ENCODE measurements at regions not wholly inside any gene's neighbourhood (a gene's known extent, or its start where the extent isn't known, plus 50 kb on each side); places are given as distances from the start of the nearest gene placed in this dataset.
A peak's percentile ranks its signal among the peaks of the same experiment; 100 is the strongest.

DNA sequence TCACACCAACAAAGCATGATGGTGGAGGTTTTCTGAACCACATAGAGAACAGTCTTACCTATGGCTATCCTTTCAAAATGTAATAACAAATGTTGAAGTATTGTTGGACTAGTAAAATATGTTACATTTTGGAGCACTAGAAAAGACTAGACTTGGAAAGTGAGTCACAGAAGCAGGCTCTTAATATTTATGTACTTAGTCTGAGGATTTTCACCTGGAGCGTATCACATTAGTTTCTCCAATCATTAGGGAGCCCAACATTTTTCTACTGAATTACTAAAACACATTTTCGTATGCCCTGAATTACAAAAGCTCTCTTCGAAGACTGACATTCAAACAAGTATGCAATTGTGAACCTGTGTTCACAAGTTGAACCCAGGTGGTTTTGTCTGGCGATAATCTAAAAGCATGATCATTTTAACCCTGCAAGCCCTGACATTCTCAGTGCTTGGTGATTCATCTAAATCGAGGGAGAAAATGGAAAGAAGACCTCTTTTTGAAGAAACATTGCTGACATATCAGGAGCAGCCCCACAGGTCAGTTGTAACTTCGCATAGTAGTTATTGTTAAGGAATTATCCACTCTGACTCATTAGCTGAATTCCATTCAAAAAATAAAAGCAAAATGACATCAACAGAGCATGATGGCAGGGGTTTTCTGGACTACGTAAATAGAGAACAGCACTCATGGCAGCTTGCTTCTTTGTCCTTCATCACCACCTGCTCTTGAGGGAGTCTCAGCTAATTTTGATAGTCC is 679.8 kb upstream of the NECTIN3 start:
- H3K4me3 ChIP-seq (ENCODE audit: insufficient read depth in 1 of 2, low read depth in 1 of 2, low read length in 2 of 2) = no peak overlapping the region
- no peak overlapping the region for H4K91ac ChIP-seq (ENCODE audit: low read length)
- no peaks in the 10 kb centered on the region for H3K27me3 ChIP-seq (ENCODE audit: control insufficient read depth in 1 of 2, insufficient read depth in 1 of 2, low read length in 2 of 2)
- no peaks in the 10 kb centered on the region for H3K36me3 ChIP-seq (ENCODE audit: control insufficient read depth in 1 of 2, insufficient read depth in 2 of 2, low read depth in 1 of 2, low read length in 2 of 2)
- H2AFZ ChIP-seq (ENCODE audit: low read depth, low read length) = no peak overlapping the region
- no peak overlapping the region for H2BK120ac ChIP-seq (ENCODE audit: low read depth, low read length)
- DNase-seq = peak; percentile 5
- no peaks in the 10 kb centered on the region for H3K4me1 ChIP-seq (ENCODE audit: control insufficient read depth, insufficient read depth, low read depth, low read length)
- H2BK15ac ChIP-seq (ENCODE audit: low read depth, poor library complexity, severe bottlenecking) = no peak overlapping the region
- H3K4me2 ChIP-seq (ENCODE audit: low read length, poor library complexity, severe bottlenecking) = no peak overlapping the region
- no peak overlapping the region for H2BK5ac ChIP-seq (ENCODE audit: low read depth, low read length, poor library complexity, severe bottlenecking)
- no peak overlapping the region for H3K27ac ChIP-seq (ENCODE audit: low read length, poor library complexity, severe bottlenecking)
- no peaks in the 10 kb centered on the region for H3K79me1 ChIP-seq (replicated peaks; ENCODE audit: low read length, poor library complexity, severe bottlenecking)
- H3K9me3 ChIP-seq (ENCODE audit: control insufficient read depth, low read length) = no peaks in the 10 kb centered on the region
- H3K9ac ChIP-seq (ENCODE audit: low read length) = no peak overlapping the region
- no peak overlapping the region for H2AK5ac ChIP-seq (ENCODE audit: low read length, severe bottlenecking)
- H2BK12ac ChIP-seq (ENCODE audit: low read length in 2 of 2) = no peak overlapping the region
- 96% methylated on average over 5 of the region's 7 CpGs for WGBS
- H3K14ac ChIP-seq (ENCODE audit: low read length in 2 of 2) = peak overlapping the region in 1 of 2 experiments; percentile 4
- H3K4ac ChIP-seq (ENCODE audit: low read depth in 1 of 2, low read length in 2 of 2) = no peak overlapping the region
- H3K23ac ChIP-seq (ENCODE audit: low read length in 2 of 2) = no peak overlapping the region
- H4K8ac ChIP-seq (ENCODE audit: low read length) = no peak overlapping the region
- no peak overlapping the region for H3K18ac ChIP-seq (ENCODE audit: low read depth in 1 of 2, low read length in 2 of 2)

DNA sequence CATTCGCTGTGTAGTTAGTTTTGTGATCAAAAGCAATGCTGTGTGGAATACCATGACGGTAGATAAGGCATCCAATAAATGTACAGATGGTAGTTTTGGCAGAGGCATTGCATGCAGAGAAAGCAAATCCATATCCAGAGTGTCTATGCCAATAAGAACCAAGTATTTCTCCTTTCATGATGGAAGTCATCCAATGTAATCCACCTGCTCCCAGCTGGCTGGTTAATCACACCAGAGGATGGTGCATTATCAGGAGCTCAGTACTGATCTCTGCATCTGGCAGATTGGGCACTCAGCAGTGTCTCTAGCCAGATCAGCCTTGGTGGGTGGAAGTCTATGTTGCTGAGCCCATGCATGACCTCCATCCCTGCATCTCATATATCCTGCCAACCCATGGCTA is 677.7 kb upstream of the NECTIN3 start:
- H2BK120ac ChIP-seq (ENCODE audit: low read depth, low read length) = no peak overlapping the region
- H2AFZ ChIP-seq (ENCODE audit: low read depth, low read length) = no peak overlapping the region
- H2BK15ac ChIP-seq (ENCODE audit: low read depth, poor library complexity, severe bottlenecking) = no peak overlapping the region
- no peaks in the 10 kb centered on the region for H3K27me3 ChIP-seq (ENCODE audit: control insufficient read depth in 1 of 2, insufficient read depth in 1 of 2, low read length in 2 of 2)
- no peak overlapping the region for H3K18ac ChIP-seq (ENCODE audit: low read depth in 1 of 2, low read length in 2 of 2)
- H2BK12ac ChIP-seq (ENCODE audit: low read length in 2 of 2) = no peak overlapping the region
- no peaks in the 10 kb centered on the region for H3K9me3 ChIP-seq (ENCODE audit: control insufficient read depth, low read length)
- H3K4me1 ChIP-seq (ENCODE audit: control insufficient read depth, insufficient read depth, low read depth, low read length) = no peaks in the 10 kb centered on the region
- no peak for DNase-seq
- no peak overlapping the region for H3K4me3 ChIP-seq (ENCODE audit: insufficient read depth in 1 of 2, low read depth in 1 of 2, low read length in 2 of 2)
- H3K4me2 ChIP-seq (ENCODE audit: low read length, poor library complexity, severe bottlenecking) = no peak overlapping the region
- no peak overlapping the region for H2AK5ac ChIP-seq (ENCODE audit: low read length, severe bottlenecking)
- H4K8ac ChIP-seq (ENCODE audit: low read length) = no peak overlapping the region
- 69% methylated on average over 2 of the region's 2 CpGs for WGBS
- H3K79me1 ChIP-seq (replicated peaks; ENCODE audit: low read length, poor library complexity, severe bottlenecking) = no peaks in the 10 kb centered on the region
- H3K36me3 ChIP-seq (ENCODE audit: control insufficient read depth in 1 of 2, insufficient read depth in 2 of 2, low read depth in 1 of 2, low read length in 2 of 2) = no peaks in the 10 kb centered on the region
- no peak overlapping the region for H3K4ac ChIP-seq (ENCODE audit: low read depth in 1 of 2, low read length in 2 of 2)
- H3K27ac ChIP-seq (ENCODE audit: low read length, poor library complexity, severe bottlenecking) = no peak overlapping the region
- H3K9ac ChIP-seq (ENCODE audit: low read length) = no peak overlapping the region
- H3K14ac ChIP-seq (ENCODE audit: low read length in 2 of 2) = no peak overlapping the region
- H4K91ac ChIP-seq (ENCODE audit: low read length) = no peak overlapping the region
- H3K23ac ChIP-seq (ENCODE audit: low read length in 2 of 2) = no peak overlapping the region
- H2BK5ac ChIP-seq (ENCODE audit: low read depth, low read length, poor library complexity, severe bottlenecking) = no peak overlapping the region

DNA sequence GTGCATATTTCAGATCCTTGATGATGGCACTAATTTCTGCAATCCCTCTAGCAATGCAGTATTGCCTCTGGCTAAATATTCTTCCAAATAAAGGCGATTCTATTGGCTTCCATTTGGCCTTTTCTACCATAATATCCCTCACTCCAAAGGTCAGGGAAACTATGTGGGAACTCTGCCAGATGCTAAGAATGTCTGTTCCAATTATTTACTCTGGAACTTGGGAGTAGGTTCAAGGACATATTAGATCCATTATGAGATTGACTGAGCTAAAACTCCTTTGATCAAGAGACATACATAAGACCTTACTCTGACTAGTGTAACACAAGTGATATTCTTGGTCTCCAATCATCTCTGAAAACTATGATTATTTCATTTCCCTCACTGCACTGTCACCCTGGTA is 674.5 kb upstream of the NECTIN3 start:
- no peaks in the 10 kb centered on the region for H3K79me1 ChIP-seq (replicated peaks; ENCODE audit: low read length, poor library complexity, severe bottlenecking)
- H3K9ac ChIP-seq (ENCODE audit: low read length) = no peak overlapping the region
- no peaks in the 10 kb centered on the region for H3K36me3 ChIP-seq (ENCODE audit: control insufficient read depth in 1 of 2, insufficient read depth in 2 of 2, low read depth in 1 of 2, low read length in 2 of 2)
- H3K27me3 ChIP-seq (ENCODE audit: control insufficient read depth in 1 of 2, insufficient read depth in 1 of 2, low read length in 2 of 2) = no peaks in the 10 kb centered on the region
- H2BK12ac ChIP-seq (ENCODE audit: low read length in 2 of 2) = no peak overlapping the region
- H2BK15ac ChIP-seq (ENCODE audit: low read depth, poor library complexity, severe bottlenecking) = no peak overlapping the region
- no peak overlapping the region for H3K23ac ChIP-seq (ENCODE audit: low read length in 2 of 2)
- no peaks in the 10 kb centered on the region for H3K4me1 ChIP-seq (ENCODE audit: control insufficient read depth, insufficient read depth, low read depth, low read length)
- H2AK5ac ChIP-seq (ENCODE audit: low read length, severe bottlenecking) = no peak overlapping the region
- 86% methylated on average over 1 of the region's 1 CpG for WGBS
- H3K14ac ChIP-seq (ENCODE audit: low read length in 2 of 2) = no peak overlapping the region
- no peak for DNase-seq
- H3K9me3 ChIP-seq (ENCODE audit: control insufficient read depth, low read length) = peaks cover 5% of the 10 kb centered on the region
- no peak overlapping the region for H2AFZ ChIP-seq (ENCODE audit: low read depth, low read length)
- no peak overlapping the region for H3K4me2 ChIP-seq (ENCODE audit: low read length, poor library complexity, severe bottlenecking)
- no peak overlapping the region for H3K4me3 ChIP-seq (ENCODE audit: insufficient read depth in 1 of 2, low read depth in 1 of 2, low read length in 2 of 2)
- no peak overlapping the region for H3K4ac ChIP-seq (ENCODE audit: low read depth in 1 of 2, low read length in 2 of 2)
- no peak overlapping the region for H4K91ac ChIP-seq (ENCODE audit: low read length)
- H2BK120ac ChIP-seq (ENCODE audit: low read depth, low read length) = no peak overlapping the region
- H2BK5ac ChIP-seq (ENCODE audit: low read depth, low read length, poor library complexity, severe bottlenecking) = no peak overlapping the region
- no peak overlapping the region for H4K8ac ChIP-seq (ENCODE audit: low read length)
- no peak overlapping the region for H3K27ac ChIP-seq (ENCODE audit: low read length, poor library complexity, severe bottlenecking)
- no peak overlapping the region for H3K18ac ChIP-seq (ENCODE audit: low read depth in 1 of 2, low read length in 2 of 2)

DNA sequence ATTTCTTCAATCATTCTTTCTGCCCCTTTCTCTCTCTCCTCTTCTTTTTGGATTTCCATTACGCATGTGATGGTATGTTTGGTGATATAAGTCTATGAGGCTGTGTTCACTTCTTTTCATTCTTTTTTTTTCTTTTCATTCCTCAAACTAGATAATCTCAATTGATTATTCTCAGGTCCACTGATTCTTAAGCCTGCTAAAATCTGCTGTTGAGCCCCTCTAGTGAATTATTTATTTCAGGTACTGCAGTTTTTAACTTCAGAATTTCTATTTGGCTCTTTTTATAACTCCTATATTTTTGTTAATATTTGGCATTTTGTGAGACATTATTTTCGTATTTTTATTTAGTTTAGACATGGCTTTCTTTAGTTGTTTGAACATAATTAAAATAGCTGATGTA is 671.3 kb upstream of the NECTIN3 start:
- no peak for DNase-seq
- no peak overlapping the region for H3K9ac ChIP-seq (ENCODE audit: low read length)
- no peaks in the 10 kb centered on the region for H3K36me3 ChIP-seq (ENCODE audit: control insufficient read depth in 1 of 2, insufficient read depth in 2 of 2, low read depth in 1 of 2, low read length in 2 of 2)
- H3K18ac ChIP-seq (ENCODE audit: low read depth in 1 of 2, low read length in 2 of 2) = no peak overlapping the region
- no peak overlapping the region for H4K91ac ChIP-seq (ENCODE audit: low read length)
- peaks cover 5% of the 10 kb centered on the region for H3K9me3 ChIP-seq (ENCODE audit: control insufficient read depth, low read length)
- H2BK120ac ChIP-seq (ENCODE audit: low read depth, low read length) = no peak overlapping the region
- H4K8ac ChIP-seq (ENCODE audit: low read length) = no peak overlapping the region
- no peak overlapping the region for H3K4me2 ChIP-seq (ENCODE audit: low read length, poor library complexity, severe bottlenecking)
- no peak overlapping the region for H3K4me3 ChIP-seq (ENCODE audit: insufficient read depth in 1 of 2, low read depth in 1 of 2, low read length in 2 of 2)
- no peak overlapping the region for H3K27ac ChIP-seq (ENCODE audit: low read length, poor library complexity, severe bottlenecking)
- H2BK12ac ChIP-seq (ENCODE audit: low read length in 2 of 2) = no peak overlapping the region
- WGBS = no CpG with 5 or more reads among the region's 2 CpGs
- H3K79me1 ChIP-seq (replicated peaks; ENCODE audit: low read length, poor library complexity, severe bottlenecking) = no peaks in the 10 kb centered on the region
- no peak overlapping the region for H3K23ac ChIP-seq (ENCODE audit: low read length in 2 of 2)
- H2AK5ac ChIP-seq (ENCODE audit: low read length, severe bottlenecking) = no peak overlapping the region
- no peak overlapping the region for H2BK5ac ChIP-seq (ENCODE audit: low read depth, low read length, poor library complexity, severe bottlenecking)
- H3K27me3 ChIP-seq (ENCODE audit: control insufficient read depth in 1 of 2, insufficient read depth in 1 of 2, low read length in 2 of 2) = no peaks in the 10 kb centered on the region
- H2BK15ac ChIP-seq (ENCODE audit: low read depth, poor library complexity, severe bottlenecking) = no peak overlapping the region
- no peak overlapping the region for H3K4ac ChIP-seq (ENCODE audit: low read depth in 1 of 2, low read length in 2 of 2)
- H3K4me1 ChIP-seq (ENCODE audit: control insufficient read depth, insufficient read depth, low read depth, low read length) = no peaks in the 10 kb centered on the region
- no peak overlapping the region for H2AFZ ChIP-seq (ENCODE audit: low read depth, low read length)
- H3K14ac ChIP-seq (ENCODE audit: low read length in 2 of 2) = no peak overlapping the region

Data from mesenchymal stem cell (in vitro differentiated cells and primary cell).